HFFc6 (cell line): ENCODE measurements at regions not wholly inside any gene's neighbourhood (a gene's known extent, or its start where the extent isn't known, plus 50 kb on each side); places are given as distances from the start of the nearest gene placed in this dataset.

Experiments
- DNase-seq: peaks from one replicate; pipeline ENCODE4 v3.0.0-alpha.2; 2018
- H3K27ac Mint-ChIP-seq: 2 replicates; pipeline ENCODE4 v1.8.0; 2020; ENCODE audit warnings: mild to moderate bottlenecking, mixed read lengths
- H3K27me3 Mint-ChIP-seq: 2 replicates; pipeline ENCODE4 v1.8.0; 2021; ENCODE audit warnings: mild to moderate bottlenecking, moderate library complexity, mixed read lengths; ENCODE audit not compliant: insufficient read depth
- H3K36me3 Mint-ChIP-seq: 2 replicates; pipeline ENCODE4 v1.8.0; 2021; ENCODE audit warnings: low read depth, mixed read lengths
- H3K4me1 Mint-ChIP-seq: 2 replicates; pipeline ENCODE4 v1.8.0; 2020; ENCODE audit warnings: low read depth, mixed read lengths
- H3K4me3 Mint-ChIP-seq: 2 replicates; pipeline ENCODE4 v1.8.0; 2020; ENCODE audit warnings: mild to moderate bottlenecking, moderate library complexity, mixed read lengths
- H3K9me3 Mint-ChIP-seq: 2 replicates; pipeline ENCODE4 v1.8.0; 2020; ENCODE audit warnings: mild to moderate bottlenecking, mixed read lengths
- TF ChIP-seq, protein P1 (sequence below): fragments of 200-600 bp; sonication (generic); IDR thresholded peaks from 2 replicates; pipeline ENCODE4 v1.5.0; 2021; ENCODE audit warnings: antibody characterized with exemption, mild to moderate bottlenecking

DNA sequence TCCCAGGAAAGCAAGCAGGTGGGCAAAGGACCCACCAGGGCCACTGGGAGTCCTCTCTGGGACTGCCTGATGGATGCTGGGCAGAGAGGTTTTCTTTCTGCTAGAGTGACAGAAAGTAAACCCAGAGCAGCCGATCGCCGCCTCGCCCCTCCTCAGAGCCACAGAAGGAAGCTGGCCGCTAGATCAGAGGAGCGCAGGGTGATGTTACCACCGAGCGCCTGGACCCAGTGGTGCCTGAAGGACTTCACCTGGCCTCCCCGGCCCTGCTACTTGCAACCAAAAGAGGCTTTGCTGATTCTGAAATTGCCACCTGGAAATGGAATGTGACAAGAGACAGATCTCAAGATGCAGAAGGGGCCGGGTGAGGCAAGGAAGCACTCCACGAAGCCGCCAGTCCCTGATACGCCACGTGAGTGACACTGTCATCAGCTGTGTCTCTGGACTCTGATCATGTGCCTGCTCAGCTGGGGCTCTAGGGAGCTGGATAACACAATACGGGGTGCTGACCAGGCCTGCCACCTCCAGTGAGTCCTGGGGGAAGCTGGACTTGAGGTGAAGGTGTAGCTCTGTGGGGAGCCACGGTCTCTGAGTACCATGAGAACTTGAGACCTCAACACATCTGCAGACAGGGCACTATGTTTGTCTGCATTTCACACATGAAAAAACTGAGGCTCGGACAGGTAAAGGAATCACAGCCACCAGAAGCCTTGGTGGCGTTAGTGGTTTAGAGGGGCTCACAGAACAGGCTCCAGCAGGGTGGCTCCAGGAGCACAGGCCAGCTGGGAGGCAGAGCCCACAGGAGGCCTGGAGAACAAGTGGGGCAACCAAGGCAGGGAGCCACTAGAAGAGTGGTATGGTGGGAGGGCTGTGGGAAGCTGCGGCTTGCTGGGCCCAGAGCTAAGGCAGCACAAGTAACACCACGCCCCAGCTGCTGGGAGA lies 137.9 kb upstream of the PRR20G start:
- Mint-ChIP-seq H3K4me3 (no peak overlapping the region), H3K36me3 (no peaks in the 10 kb centered on the region), H3K4me1 (no peaks in the 10 kb centered on the region), H3K9me3 (no peaks in the 10 kb centered on the region), H3K27me3 (peaks cover 55% of the 10 kb centered on the region), H3K27ac (no peak overlapping the region)
- DNase-seq: no peak
- TF ChIP-seq, protein P1, sequence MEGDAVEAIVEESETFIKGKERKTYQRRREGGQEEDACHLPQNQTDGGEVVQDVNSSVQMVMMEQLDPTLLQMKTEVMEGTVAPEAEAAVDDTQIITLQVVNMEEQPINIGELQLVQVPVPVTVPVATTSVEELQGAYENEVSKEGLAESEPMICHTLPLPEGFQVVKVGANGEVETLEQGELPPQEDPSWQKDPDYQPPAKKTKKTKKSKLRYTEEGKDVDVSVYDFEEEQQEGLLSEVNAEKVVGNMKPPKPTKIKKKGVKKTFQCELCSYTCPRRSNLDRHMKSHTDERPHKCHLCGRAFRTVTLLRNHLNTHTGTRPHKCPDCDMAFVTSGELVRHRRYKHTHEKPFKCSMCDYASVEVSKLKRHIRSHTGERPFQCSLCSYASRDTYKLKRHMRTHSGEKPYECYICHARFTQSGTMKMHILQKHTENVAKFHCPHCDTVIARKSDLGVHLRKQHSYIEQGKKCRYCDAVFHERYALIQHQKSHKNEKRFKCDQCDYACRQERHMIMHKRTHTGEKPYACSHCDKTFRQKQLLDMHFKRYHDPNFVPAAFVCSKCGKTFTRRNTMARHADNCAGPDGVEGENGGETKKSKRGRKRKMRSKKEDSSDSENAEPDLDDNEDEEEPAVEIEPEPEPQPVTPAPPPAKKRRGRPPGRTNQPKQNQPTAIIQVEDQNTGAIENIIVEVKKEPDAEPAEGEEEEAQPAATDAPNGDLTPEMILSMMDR: no peak

DNA sequence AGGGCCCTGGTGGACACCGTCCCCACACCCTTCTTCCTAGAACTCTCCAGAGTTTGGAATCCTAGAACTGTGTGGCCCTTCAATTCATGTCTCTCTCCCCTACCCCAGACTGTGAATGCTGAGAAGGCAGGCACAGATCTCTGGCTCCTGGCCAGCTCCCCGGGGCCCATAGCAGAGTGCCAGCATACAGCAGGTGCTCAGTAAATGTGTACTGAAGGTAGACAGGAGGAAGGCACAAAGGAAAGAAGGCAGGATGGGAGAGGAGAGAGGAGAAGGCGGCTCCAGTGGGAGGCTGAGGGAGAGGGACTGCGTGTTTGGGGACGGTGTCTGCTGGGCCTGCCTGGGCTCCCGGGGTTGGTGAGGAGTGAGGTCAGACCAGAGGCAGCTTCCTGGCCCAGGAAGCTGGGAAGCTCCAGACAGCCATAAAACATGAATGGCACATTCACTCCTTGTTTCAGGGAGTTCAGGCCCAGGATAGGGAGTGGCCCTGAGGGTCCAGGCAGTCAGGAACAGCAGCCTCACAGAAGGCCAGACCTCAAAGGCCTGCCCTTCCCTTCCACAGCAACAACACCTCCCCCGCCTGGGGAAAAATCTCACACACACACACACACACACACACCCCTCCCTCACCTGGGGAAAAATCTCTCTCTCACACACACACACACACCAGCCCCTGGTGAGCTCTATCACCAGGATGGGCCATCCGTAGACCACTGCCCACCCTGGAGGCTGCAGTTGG lies 137.1 kb upstream of the PRR20G start:
- Mint-ChIP-seq H3K9me3 (no peaks in the 10 kb centered on the region), H3K27ac (no peak overlapping the region)
- TF ChIP-seq, protein P1: no peak

DNA sequence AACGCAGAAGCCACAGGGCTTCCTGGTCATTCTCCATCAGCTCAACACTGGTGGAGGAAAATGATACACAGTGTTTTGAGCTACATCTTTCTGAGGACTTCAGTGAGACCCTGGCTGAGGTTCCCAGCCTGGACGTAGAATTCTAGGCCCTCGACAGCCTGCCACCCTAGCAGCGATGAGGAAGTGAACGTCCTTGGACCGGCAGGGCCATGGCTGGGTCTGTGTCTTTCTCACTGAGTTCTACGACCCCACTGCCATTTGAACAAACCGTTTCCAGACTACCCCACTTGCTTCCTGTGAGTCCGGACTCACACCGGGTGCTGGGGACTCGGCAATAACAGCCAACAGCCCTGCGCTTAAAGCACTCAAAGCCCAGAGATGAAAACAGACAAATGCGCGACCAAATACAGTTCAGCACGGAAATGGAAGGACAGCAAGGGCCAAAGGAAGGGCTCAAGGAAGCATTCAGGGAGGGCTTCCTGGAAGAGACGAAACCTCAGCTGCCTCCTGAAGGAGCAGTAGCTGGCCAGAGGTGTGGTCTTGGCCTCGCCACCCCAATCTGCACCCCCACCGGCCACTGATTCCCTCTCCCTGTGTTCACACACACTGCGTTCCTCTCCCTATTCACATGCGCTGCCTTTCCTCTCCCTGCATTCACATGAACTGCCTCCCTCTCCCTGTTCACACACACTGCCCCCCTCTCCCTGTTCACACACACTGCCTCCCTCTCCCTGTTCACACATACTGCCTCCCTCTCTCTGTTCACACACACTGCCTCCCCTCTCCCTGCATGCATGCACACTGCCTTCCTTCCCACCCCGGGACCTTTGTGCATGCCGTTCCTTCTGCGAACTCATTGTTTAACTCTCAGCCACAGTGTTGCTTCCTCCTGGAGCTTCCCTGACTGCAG lies 136.3 kb upstream of the PRR20G start:
- Mint-ChIP-seq H3K4me1 (no peaks in the 10 kb centered on the region), H3K27me3 (peaks cover 65% of the 10 kb centered on the region), H3K36me3 (no peaks in the 10 kb centered on the region), H3K4me3 (no peak overlapping the region), H3K9me3 (no peaks in the 10 kb centered on the region), H3K27ac (no peak overlapping the region)
- DNase-seq: no peak
- TF ChIP-seq, protein P1: no peak

More for the DNA sequence above, 137.1 kb upstream of the PRR20G start:
- DNase-seq: no peak
- H3K4me3 Mint-ChIP-seq: no peak overlapping the region
- H3K27me3 Mint-ChIP-seq: peaks cover 59% of the 10 kb centered on the region
- no peaks in the 10 kb centered on the region for H3K36me3 Mint-ChIP-seq
- H3K4me1 Mint-ChIP-seq: no peaks in the 10 kb centered on the region

DNA sequence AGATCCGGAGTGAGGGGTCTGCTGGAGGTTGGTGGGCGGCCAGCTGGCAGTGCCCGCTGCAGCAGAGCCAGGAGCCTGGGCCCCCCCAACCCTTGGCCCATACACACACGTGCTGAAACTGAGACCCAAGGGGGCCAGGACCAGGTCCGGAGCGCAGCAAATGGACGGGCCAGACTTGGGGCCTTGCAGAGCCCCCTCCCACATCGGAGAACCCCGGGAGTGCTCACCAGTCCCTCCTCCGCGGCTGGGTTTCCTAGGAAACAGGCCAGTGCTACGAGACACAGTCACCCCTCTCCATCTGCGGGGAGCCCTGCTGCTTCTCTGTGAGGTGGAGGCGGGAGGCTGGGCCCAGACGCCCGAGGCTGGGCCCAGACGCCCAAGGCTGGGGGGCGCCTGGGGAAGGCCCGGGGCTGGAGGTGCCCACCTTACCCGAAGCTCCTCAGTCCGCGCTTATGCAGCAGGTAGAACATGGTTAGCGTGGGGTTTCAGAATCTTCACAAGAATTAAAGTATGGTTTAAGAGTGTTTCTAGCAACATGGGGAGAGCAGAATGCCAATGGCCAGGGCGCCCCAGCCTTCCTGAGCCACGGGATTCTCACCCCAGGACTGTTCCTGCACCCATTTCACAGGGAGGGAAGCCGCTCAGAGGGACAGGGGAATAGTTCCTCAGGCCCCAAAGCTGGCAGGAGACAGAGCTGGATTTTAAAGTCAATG lies 135.0 kb upstream of the PRR20G start:
- H3K9me3 Mint-ChIP-seq: no peaks in the 10 kb centered on the region
- H3K4me3 Mint-ChIP-seq: no peak overlapping the region
- H3K4me1 Mint-ChIP-seq: no peaks in the 10 kb centered on the region
- TF ChIP-seq, protein P1: no peak
- no peak overlapping the region for H3K27ac Mint-ChIP-seq
- DNase-seq: no peak
- peaks cover 64% of the 10 kb centered on the region for H3K27me3 Mint-ChIP-seq
- no peaks in the 10 kb centered on the region for H3K36me3 Mint-ChIP-seq
